T-helper 2 cell (primary cell): ENCODE measurements at regions not wholly inside any gene's neighbourhood (a gene's known extent, or its start where the extent isn't known, plus 50 kb on each side); places are given as distances from the start of the nearest gene placed in this dataset.
A peak's percentile ranks its signal among the peaks of the same experiment; 100 is the strongest.

Source experiments
- DNase-seq, 5 experiments: peaks; one replicate each; pipeline versions ENCODE4 v3.0.0 to v3.0.0-alpha.2; 2012 to 2022

DNA sequence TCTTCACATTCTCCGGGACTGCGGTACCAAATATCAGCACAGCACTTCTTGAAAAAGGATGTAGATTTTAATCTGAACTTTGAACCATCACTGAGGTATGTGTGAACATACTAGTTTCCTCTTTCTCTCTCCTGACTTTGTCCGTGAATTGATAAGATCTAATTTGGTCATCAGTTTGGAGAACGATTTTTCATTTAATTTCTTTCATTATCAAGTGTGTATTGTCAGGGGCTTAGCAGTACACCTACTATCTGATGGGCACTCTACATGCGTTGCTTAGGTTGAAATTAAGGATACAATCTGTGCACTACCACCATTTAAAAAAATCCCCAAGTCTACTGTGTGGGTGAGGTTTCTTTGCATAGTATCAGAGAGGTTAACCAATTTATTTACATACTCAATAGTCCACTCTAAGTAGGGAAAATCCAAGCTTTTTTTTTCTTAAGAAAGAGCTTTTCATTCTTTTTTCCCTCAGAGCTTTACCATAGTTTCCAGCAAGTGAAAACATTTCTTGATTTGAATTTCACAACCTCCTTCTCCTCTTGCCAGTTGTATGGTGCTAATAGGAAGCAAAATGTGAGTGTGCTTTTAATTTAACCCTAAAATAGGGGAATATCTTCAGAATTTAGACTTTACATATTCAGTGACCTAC, 105.4 kb upstream of the ESR1 start:
- DNase-seq = peak in 1 of 5 experiments; percentile 19

- DNase-seq = peak in 1 of 5 experiments; percentile 15
Observed at GRCh38 chr6:151702851-151703658, 104.4 kb upstream of the ESR1 start.

GRCh38 chr6:151704383-151704782, 103.1 kb upstream of the ESR1 start:
- peak in 2 of 5 experiments; percentile 19 to 46 for DNase-seq

DNA sequence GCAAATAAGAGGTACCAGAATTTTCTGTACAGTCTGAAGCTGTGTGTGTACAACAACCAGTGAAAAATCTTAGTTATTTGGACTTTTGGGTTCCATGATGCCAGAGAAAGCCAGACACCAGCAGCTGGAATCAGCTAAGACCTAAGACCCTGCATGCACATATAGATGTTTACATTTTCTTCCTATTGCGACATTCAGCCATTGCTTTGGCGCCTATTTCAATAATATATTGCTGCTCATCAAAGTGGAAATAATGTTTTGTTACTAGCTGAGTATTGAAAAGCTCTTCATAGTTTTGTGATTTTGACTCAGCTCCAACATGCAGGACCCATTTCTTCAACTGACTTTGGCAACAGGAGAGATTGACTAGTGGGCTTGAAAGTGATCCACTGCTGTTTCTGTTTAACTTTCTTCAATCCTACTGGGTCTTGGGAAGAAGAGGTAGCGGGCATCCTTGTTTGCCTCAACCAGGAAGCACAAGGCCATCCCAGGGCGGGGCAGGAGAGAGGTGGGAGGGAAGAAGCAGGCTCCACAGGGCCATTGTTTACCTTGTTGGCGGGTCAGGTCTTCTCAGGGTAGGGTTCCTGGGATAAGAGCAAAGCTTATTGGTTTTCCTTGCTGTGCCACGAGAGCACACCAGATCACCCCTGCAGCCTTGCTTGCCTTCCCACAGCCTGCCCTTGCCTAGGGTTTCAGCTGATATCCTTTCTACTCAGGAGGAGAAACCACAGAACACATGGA, 101.3 kb upstream of the ESR1 start:
- no peak for DNase-seq

- DNase-seq = no peak
Observed at GRCh38 chr6:151709329-151709728, 98.2 kb upstream of the ESR1 start.

GRCh38 chr6:151716526-151716932, 91.0 kb upstream of the ESR1 start:
- DNase-seq = no peak

DNA sequence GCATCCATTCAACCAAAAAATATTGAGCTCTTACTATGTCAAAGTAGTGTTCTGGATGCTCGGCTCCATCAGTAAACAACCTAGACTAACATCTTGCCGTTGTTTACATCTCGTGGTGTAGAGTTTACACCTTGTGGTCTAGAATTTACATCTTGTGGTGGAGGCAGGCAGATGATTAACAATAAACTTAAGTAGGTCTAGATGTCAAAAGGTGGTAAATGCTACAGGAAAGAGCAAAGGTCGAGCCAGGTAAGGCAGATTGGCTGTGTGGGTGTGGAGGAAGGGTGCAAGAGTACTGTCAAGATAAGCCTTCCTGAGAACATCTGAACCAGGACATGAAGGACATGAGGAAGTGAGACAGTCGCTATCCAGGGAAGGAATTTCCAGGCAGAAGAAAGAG, 88.4 kb upstream of the ESR1 start:
- peak in 1 of 5 experiments; percentile 33 for DNase-seq

DNA sequence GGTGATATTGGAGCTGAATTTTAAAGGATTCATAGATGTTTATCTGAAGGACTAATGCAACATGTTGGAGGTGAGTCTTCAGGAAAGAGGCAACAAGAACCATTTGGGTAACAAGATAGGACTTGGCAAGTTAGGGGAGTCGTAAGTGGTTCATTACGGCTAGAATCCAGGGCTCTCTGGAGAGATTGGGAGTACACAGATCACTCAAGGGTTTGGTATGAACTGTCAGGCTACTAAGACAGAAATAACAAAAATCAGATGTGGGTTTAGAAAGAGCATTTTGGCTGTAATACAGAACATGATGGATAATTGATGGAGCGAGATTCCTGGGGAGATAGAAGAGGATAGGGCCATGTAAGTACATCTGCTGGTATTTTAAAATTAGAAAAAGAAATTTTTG, 86.3 kb upstream of the ESR1 start:
- DNase-seq = no peak

DNA sequence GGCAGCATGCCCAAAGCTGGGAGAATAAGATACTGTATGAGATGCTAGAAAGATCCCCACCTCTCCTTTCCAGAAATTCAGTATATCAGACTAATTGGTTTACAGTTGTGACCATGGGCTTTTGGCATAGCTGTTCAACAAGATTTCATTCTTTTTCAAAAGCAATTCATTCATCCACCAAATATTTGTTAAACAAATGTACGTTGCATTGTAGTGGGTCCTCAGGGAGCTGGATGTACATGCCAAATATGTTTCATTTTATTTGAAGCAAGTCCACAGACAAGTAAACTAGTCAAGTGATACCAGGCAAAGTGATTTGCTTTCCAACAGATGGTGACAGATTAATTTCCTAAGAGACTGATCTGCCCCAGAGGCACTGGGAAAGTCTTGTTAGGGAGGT, 85.8 kb upstream of the ESR1 start:
- DNase-seq = no peak

DNA sequence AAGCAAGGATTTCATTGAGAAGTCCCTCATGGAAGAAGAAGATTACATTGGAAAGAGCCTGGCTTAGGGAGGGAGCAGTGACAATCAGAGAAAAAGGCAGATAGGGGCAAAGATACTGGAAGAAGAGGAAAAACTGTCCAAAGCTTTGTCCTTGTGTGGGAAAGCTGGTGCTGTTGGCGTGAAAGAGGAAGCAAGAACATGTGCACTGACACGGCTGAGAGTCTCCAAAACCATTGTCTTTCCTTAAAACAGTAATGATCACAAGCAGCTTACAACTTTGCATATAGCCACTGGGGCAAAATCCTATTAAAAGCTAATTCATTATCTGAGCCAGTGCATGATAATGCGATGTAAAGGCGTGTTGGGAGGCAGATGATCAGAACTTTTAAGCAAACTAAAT, 85.1 kb upstream of the ESR1 start:
- no peak for DNase-seq

DNA sequence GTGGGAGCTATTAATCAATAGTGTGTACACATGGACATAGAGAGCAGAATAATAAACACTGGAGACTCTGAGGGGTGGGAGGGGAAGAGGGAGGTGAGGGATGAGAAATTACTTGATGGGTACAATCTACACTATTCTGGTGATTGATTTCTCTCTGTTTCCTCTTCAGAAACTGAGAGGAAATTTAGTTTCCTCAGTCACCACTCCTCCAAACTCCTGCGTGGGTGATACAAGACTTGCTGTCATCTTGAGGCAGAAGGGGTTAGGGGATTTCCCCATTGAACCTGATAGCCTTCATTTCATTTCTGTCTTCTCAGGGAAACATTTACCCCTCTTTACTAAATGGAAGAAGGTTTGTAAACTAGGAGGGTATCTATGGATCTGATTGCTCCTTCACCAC, 84.3 kb upstream of the ESR1 start:
- peak in 2 of 5 experiments; percentile 30 to 36 for DNase-seq

DNA sequence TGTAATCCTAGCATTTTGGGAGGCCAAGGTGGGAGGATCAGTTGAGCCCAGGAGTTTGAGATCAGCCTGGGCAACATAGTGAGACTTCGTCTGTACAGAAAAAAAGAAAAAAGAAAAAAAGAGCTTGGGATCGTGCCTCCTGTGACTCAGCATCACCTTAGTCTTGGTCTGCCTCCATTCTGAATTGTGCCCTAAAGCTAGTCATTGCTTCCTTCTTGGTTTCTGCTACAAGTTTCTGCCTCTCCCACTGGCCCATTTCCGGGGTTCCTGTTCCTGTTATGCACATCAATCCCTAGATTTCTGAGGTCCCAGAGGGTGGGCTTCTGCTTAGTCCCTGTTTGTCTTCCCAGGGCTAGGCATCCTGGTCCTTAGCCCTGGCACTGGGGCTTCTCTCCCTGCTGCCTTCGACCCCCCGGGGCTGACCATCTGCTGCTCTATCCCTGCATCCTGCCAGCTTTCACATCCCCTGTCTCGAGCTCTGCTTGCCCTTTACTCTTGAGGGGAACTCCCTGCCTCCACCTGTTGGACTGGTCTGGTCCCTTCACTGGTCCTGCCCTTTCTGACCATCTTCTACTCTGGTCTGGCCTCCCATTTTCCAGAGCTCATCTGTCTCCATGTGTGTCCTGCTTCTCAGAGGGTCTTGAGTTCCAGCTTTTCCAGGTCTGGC, 77.5 kb upstream of the ESR1 start:
- no peak for DNase-seq

- no peak for DNase-seq
Observed at GRCh38 chr6:151730496-151730870, 77.0 kb upstream of the ESR1 start.

DNA sequence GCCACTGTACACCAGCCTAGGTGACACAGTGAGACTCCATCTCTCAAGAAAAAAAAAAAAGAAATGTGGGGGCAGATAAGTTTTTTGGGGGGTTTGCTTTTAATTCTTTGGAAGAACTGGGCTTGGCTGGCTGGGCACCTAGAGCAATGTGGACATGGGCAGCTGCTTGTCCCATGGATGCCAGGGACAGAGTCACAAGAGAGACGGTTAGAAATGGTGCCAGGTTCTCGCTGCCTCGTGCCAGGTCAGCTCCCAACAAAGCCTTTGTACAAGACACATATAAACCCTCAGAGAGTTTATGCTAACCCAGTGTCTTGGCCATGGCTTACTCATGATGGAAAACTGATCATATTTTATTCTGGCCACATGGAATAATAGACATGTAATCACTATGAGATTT, 76.2 kb upstream of the ESR1 start:
- no peak for DNase-seq

GRCh38 chr6:151733680-151734320, 73.7 kb upstream of the ESR1 start:
- no peak for DNase-seq

- no peak for DNase-seq
Observed at GRCh38 chr6:151738267-151738666, 69.2 kb upstream of the ESR1 start.

GRCh38 chr6:151738960-151739359, 68.5 kb upstream of the ESR1 start:
- DNase-seq = no peak

DNA sequence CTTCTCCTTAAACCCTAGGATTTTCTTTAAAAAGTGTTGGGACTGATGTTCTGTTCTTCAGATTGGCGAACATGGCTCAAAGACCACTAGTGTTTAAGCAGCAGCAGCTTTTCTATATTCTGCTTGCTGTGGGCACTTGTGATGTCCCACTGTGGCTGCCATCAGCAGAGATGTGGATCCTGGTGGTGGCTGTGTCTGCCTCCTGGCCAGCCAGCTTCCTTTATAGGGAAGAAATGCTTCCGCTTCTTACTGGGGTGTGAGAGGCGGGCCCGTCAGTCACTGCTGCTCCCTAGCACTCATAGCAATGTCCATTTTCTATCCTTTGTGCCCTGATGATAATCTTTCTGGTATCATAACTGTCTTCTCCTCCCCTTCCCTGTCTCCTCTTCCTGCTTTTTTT, 66.7 kb upstream of the ESR1 start:
- no peak for DNase-seq

DNA sequence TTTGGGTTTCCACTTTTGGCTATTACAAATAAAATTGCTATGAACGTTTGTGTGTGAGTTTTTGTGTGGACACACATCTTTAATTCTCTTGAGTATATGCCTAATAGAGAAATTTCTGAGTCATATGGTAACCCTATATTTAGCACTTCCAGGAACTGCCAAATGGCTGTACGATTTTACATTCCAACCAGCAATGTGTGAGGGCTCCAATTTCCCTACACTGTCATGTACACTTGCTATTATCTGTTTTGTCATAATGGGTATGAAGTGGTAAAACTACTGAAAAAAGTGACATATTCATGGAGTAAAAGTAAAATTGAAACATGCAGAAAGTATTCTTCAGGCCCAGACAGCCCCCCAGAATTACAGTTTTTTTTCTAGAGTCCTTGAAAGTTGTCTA, 59.6 kb upstream of the ESR1 start:
- DNase-seq = no peak

GRCh38 chr6:151749341-151749740, 58.1 kb upstream of the ESR1 start:
- DNase-seq = no peak

DNA sequence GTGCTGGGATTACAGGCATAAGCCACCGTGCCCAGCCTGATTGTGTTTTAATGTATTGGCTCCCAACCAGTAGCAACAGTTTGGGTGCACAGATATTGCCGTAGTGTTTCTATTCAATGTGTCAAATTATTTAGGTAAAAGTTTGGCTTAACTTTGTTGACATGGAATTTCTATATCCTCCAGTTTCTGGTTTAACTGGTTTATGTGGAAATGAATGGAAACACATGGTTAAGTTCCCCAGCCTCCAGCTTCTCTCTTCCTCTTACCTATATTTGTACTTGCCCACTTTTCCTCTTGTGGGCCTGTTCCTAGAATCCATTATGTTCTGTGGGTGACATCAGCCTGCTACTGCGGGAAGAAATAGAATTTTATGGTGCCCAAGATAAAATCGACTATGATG, 53.9 kb upstream of the ESR1 start:
- DNase-seq = no peak

- peak in 1 of 5 experiments; percentile 56 for DNase-seq
Observed at GRCh38 chr6:151757506-151757955, 50.0 kb upstream of the ESR1 start.
